IPS-20b (cell line): ENCODE measurements at regions not wholly inside any gene's neighbourhood (a gene's known extent, or its start where the extent isn't known, plus 50 kb on each side); places are given as distances from the start of the nearest gene placed in this dataset.

Source experiments
- H3K27ac ChIP-seq: one replicate; pipeline ENCODE4 v1.5.1; 2013; ENCODE audit warnings: low read length
- H3K27me3 ChIP-seq: 2 replicates; pipeline ENCODE4 v1.6.1; 2013; ENCODE audit warnings: mild to moderate bottlenecking, low read length, inconsistent platforms; ENCODE audit not compliant: insufficient read depth
- H3K36me3 ChIP-seq: 2 replicates; pipeline ENCODE4 v1.6.1; 2013; ENCODE audit warnings: low read depth, mild to moderate bottlenecking, inconsistent platforms, low read length, moderate library complexity; ENCODE audit not compliant: insufficient read depth
- H3K4me1 ChIP-seq: 2 replicates; pipeline ENCODE4 v1.6.1; 2013; ENCODE audit warnings: mild to moderate bottlenecking, control low read depth, inconsistent platforms, low read length, moderate library complexity; ENCODE audit not compliant: insufficient read depth
- H3K4me3 ChIP-seq: 2 replicates; pipeline ENCODE4 v1.5.1; 2013; ENCODE audit warnings: mild to moderate bottlenecking, low read length, inconsistent platforms
- H3K9ac ChIP-seq: 2 replicates; pipeline ENCODE4 v1.6.1; 2013; ENCODE audit warnings: low read depth, mild to moderate bottlenecking, inconsistent platforms, low read length, moderate library complexity
- H3K9me3 ChIP-seq: 2 replicates; pipeline ENCODE4 v1.6.1; 2013; ENCODE audit warnings: mild to moderate bottlenecking, low read depth, low read length, inconsistent platforms; ENCODE audit not compliant: insufficient read depth

- Histone ChIP-seq H3K27me3 (no peaks in the 10 kb centered on the region), H3K36me3 (no peaks in the 10 kb centered on the region), H3K9me3 (no peaks in the 10 kb centered on the region), H3K4me1 (no peaks in the 10 kb centered on the region; the same call in 1 of the 2 replicates), H3K4me3 (no peak overlapping the region), H3K27ac (no peak overlapping the region), H3K9ac (no peak overlapping the region)
These were observed 81.5 kb upstream of the ATP11B start for GRCh38 chr3:182711853-182712252.

DNA sequence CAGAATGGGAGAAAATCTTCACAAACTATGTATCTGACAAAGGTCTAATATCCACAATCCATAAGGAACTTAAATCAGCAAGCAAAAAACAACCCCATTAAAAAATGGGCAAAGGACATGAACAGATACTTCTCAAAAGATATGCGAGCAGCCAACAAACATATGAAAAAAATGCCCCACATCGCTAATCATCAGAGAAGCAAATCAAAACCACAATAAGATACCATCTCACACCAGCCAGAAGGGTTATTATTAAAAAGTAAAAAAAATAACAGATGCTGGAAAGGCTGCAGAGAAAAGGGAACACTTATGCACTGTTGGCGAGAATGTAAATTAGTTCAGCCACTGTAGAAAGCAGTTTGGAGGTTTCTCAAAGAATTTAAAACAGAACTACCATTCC is 80.2 kb upstream of the ATP11B start:
- Histone ChIP-seq H3K36me3 (no peaks in the 10 kb centered on the region), H3K4me3 (no peak overlapping the region), H3K27me3 (no peaks in the 10 kb centered on the region), H3K4me1 (no peaks in the 10 kb centered on the region; the same call in 1 of the 2 replicates), H3K9ac (no peak overlapping the region), H3K27ac (no peak overlapping the region), H3K9me3 (no peaks in the 10 kb centered on the region)

DNA sequence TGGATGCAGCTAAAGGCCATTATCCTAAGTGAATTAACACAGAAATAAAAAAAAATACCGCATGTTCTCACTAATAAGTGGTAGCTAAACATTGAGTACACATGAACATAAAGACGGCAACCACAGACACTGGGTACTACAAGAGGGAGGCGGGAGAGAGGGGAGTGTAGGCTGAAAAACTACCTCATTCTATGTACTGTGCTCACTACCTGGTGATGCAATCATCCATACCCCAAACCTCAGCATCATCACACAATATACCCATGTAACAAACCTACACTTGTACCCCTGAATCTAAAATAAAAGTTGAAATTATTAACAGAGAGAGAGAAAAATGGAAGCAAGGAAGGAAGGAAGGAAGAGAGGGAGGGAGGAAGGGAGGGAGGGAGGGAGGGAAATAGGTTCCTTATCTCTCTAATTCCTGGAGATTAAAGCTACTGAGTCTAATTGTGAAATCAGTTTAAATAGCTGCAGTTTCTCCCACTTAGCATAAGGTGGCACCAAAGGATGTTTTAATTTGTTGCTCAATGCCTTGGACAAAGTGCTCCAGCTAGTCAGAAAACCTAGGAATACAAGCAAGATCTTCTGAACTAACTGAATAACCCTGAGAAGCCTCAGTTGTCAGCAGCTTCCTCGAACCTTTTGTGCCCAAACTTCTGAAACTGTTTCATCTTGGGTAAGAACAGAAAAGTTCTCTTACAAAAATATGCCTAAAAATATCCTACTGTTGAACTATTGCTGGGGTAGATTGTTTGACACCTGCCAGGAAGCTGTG is 79.4 kb upstream of the ATP11B start:
- no peaks in the 10 kb centered on the region for H3K9me3 ChIP-seq
- no peaks in the 10 kb centered on the region; the same call in 1 of the 2 replicates for H3K4me1 ChIP-seq
- H3K27me3 ChIP-seq = no peaks in the 10 kb centered on the region
- no peak overlapping the region for H3K9ac ChIP-seq
- no peak overlapping the region for H3K4me3 ChIP-seq
- no peaks in the 10 kb centered on the region for H3K36me3 ChIP-seq
- no peak overlapping the region for H3K27ac ChIP-seq

- no peaks in the 10 kb centered on the region; the same call in 1 of the 2 replicates for H3K4me1 ChIP-seq
These were observed 78.3 kb upstream of the ATP11B start for GRCh38 chr3:182715006-182715405.

DNA sequence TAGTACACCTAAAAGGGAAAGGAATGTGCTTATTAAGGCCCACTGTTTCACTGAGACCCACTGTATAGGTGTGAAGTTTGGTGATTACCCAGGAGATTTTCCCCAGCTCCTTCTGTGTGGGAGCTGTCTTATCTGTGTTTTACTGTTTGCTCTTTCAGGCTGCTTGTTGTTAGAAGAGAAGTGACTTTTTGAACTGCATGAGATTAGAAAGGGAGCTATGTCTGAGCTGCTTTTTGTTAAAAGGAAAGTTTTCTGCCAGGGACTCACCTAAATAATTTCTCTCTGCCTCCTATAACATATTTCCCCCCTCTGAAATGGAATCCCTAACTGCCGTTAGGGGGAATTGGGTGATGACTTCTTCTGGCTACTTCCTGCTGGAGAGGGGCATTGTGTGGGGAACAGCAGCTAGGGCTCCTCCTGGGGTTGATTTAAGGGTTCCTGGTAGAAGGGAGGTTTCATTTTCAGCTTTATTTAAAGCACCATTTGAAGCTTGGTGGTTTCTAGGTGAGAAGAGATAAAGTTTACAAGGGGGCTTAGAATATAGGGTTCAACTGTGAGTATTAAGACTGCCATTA is 77.1 kb upstream of the ATP11B start:
- Histone ChIP-seq H3K27ac (no peak overlapping the region), H3K27me3 (no peaks in the 10 kb centered on the region), H3K9ac (no peak overlapping the region), H3K4me3 (no peak overlapping the region), H3K36me3 (no peaks in the 10 kb centered on the region), H3K4me1 (no peaks in the 10 kb centered on the region; the same call in 1 of the 2 replicates), H3K9me3 (no peaks in the 10 kb centered on the region)

More at GRCh38 chr3:182715006-182715405, 78.3 kb upstream of the ATP11B start:
- Histone ChIP-seq H3K4me3 (no peak overlapping the region), H3K9me3 (no peaks in the 10 kb centered on the region), H3K9ac (no peak overlapping the region), H3K27ac (no peak overlapping the region), H3K36me3 (no peaks in the 10 kb centered on the region), H3K27me3 (no peaks in the 10 kb centered on the region)

- H3K4me3 ChIP-seq = no peak overlapping the region
- H3K9ac ChIP-seq = no peak overlapping the region
- H3K36me3 ChIP-seq = no peaks in the 10 kb centered on the region
- H3K9me3 ChIP-seq = no peaks in the 10 kb centered on the region
- no peak overlapping the region for H3K27ac ChIP-seq
- no peaks in the 10 kb centered on the region; the same call in 1 of the 2 replicates for H3K4me1 ChIP-seq
- no peaks in the 10 kb centered on the region for H3K27me3 ChIP-seq
These were observed 76.1 kb upstream of the ATP11B start for GRCh38 chr3:182717216-182717615.

GRCh38 chr3:182722907-182723306 is 70.4 kb upstream of the ATP11B start:
- H3K36me3 ChIP-seq = no peaks in the 10 kb centered on the region
- no peaks in the 10 kb centered on the region for H3K9me3 ChIP-seq
- H3K9ac ChIP-seq = no peak overlapping the region
- H3K4me1 ChIP-seq = peaks cover 7% of the 10 kb centered on the region; the same call in 1 of the 2 replicates
- no peak overlapping the region for H3K27ac ChIP-seq
- H3K4me3 ChIP-seq = no peak overlapping the region
- H3K27me3 ChIP-seq = no peaks in the 10 kb centered on the region

- no peaks in the 10 kb centered on the region for H3K27me3 ChIP-seq
- H3K4me1 ChIP-seq = peaks cover 7% of the 10 kb centered on the region; the same call in 1 of the 2 replicates
- H3K36me3 ChIP-seq = no peaks in the 10 kb centered on the region
- no peak overlapping the region for H3K9ac ChIP-seq
- H3K27ac ChIP-seq = no peak overlapping the region
- no peaks in the 10 kb centered on the region for H3K9me3 ChIP-seq
- no peak overlapping the region for H3K4me3 ChIP-seq
These were observed 69.7 kb upstream of the ATP11B start for GRCh38 chr3:182723596-182723995.

DNA sequence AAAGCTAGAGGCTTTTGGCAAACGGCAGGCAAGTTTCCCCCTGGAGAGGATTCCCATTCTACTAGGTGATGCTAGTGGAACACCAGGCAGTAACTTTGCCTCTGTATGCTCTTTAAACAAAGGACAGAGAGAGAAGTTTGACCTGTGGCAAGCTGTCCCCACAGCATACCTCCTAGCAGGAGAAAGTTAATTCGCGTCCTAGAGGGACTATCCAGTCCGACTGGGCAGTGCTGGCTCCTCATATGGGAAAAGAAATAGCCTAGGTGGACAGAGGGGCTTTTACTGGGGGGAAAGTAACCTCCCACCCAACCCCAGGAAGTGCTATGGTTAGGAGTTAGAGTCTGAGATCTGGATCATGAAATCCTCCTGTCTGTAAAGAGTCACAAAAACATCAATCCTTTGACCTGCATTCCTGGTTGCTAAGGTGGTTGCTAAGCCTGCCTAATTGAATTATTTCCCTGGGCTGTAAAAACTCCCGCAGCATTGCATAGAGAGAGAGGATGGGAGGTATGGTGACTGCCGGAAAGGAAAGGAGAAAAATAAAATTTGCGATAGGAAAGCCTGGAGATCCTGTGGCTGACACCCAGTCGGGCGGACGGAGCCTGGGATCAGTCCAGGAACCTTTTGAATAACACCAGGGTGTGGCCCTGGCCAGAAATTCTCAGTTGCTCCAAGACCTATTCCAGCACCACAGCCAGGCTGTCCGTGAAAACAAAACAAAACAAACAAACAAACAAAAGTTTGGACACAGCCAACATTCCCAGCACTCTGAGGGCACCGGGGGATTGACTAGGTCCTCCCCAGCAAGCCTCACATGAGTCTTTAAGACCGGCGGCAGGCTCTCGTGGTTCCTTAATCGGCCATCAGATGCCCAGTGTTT is 67.7 kb upstream of the ATP11B start:
- no peak overlapping the region for H3K4me3 ChIP-seq
- H3K36me3 ChIP-seq = no peaks in the 10 kb centered on the region
- peaks cover 7% of the 10 kb centered on the region; the same call in 1 of the 2 replicates for H3K4me1 ChIP-seq
- H3K27ac ChIP-seq = no peak overlapping the region
- H3K9me3 ChIP-seq = no peaks in the 10 kb centered on the region
- H3K9ac ChIP-seq = no peak overlapping the region
- H3K27me3 ChIP-seq = no peaks in the 10 kb centered on the region

DNA sequence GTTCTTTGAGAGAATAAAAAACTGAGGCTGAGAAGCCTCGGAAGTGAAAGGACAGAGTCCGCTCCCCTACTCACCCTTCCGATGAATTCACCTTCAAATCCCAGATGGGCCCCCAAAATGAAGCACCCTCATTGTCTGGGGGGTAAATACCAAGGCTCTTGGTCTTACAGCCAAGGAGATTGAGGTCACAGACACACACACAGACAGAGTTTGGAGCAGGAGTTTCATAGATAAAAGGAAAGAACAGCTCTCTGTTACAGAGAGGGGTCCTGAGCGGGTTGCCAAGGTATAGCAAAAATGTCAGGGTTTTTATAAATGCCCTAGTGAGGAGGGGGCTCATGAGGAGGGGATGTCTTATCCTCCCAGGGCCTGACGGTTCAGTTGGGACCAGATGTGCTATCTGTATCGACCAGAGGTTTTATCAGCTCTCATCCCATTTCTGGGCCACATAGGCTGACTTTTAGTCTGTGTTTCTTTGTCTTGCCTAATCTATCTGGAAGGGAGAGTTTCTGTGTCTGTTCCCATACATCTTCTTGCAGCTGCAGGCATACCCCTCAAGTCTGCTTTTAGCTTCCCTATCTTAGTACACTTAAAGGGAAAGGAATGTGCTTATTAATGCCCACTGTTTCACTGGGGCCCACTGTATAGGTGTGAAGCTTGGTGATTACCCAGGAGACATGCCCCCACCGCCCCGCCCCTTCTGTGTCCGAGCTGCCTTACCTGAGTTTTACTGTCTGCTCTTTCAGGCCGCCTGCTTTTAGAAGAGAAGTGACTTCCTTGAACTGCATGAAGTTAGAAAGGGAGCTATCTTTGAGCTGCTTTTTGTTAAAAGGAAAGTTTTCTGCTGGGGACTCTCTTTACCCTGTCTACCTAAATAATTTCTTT is 66.8 kb upstream of the ATP11B start:
- Histone ChIP-seq H3K27me3 (no peaks in the 10 kb centered on the region), H3K4me1 (peaks cover 7% of the 10 kb centered on the region; the same call in 1 of the 2 replicates), H3K36me3 (no peaks in the 10 kb centered on the region), H3K9ac (no peak overlapping the region), H3K4me3 (no peak overlapping the region), H3K9me3 (no peaks in the 10 kb centered on the region), H3K27ac (no peak overlapping the region)

DNA sequence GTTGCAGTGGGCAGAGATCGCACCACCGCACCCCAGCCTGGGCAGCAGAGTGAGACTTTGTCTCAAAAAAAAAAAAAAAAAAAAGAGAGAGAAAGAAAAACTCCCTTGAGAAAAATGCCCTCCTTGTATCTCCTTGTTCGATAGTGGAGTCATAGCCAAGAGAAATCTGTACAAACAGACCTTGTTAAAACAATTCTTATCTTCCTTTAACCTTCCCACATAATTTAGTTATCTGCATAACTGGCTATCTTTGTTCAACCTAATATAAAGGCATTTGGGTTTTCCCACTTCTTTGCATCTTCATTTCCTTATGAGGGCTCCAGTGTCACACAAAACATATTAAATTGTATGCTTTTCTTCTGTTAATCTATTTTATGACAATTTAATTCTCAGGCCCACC is 65.1 kb upstream of the ATP11B start:
- Histone ChIP-seq H3K36me3 (no peaks in the 10 kb centered on the region), H3K27me3 (no peaks in the 10 kb centered on the region), H3K27ac (no peak overlapping the region)

More for the DNA sequence above, 65.1 kb upstream of the ATP11B start:
- H3K9me3 ChIP-seq = no peaks in the 10 kb centered on the region
- H3K9ac ChIP-seq = no peak overlapping the region
- no peak overlapping the region for H3K4me3 ChIP-seq
- H3K4me1 ChIP-seq = peaks cover 11% of the 10 kb centered on the region
